SK-N-DZ (cell line): ENCODE measurements at regions not wholly inside any gene's neighbourhood (a gene's known extent, or its start where the extent isn't known, plus 50 kb on each side); places are given as distances from the start of the nearest gene placed in this dataset.

Experiments used
- DNase-seq: peaks from one replicate; pipeline ENCODE4 v3.0.0-alpha.2; 2015; ENCODE audit warnings: low spot score
- small RNA-seq, 2 experiments: library from RNA; depleted of rRNA; stranded (forward); fragments of <200 nt; gene quantifications; one replicate each; pipeline ENCODE3, GENCODE V24; 2014

- no peak for DNase-seq
Measured at GRCh38 chr2:51165534-51166260, 133.8 kb upstream of the NRXN1 start.

- no peak for DNase-seq
Measured at GRCh38 chr2:51158251-51158650, 126.3 kb upstream of the NRXN1 start.

- DNase-seq: no peak
Measured at GRCh38 chr2:51153236-51153635, 121.3 kb upstream of the NRXN1 start.

- DNase-seq: no peak
Measured at GRCh38 chr2:51151490-51152140, 119.7 kb upstream of the NRXN1 start.

GRCh38 chr2:51149725-51150124 is 117.8 kb upstream of the NRXN1 start:
- DNase-seq: no peak

GRCh38 chr2:51145761-51146160 is 113.8 kb upstream of the NRXN1 start:
- DNase-seq: no peak

- no peak for DNase-seq
Measured at GRCh38 chr2:51120754-51121280, 88.9 kb upstream of the NRXN1 start.

GRCh38 chr2:51111532-51111931 is 79.6 kb upstream of the NRXN1 start:
- no peak for DNase-seq

- DNase-seq: no peak
Measured at GRCh38 chr2:51108794-51109193, 76.9 kb upstream of the NRXN1 start.

GRCh38 chr2:51107841-51108240 is 75.9 kb upstream of the NRXN1 start:
- DNase-seq: no peak

GRCh38 chr2:51105811-51106210 is 73.9 kb upstream of the NRXN1 start:
- DNase-seq: no peak

GRCh38 chr2:51103205-51103604 is 71.3 kb upstream of the NRXN1 start:
- DNase-seq: no peak

- DNase-seq: no peak
Measured at GRCh38 chr2:51093016-51093415, 61.1 kb upstream of the NRXN1 start.

GRCh38 chr2:51085420-51086068 is 53.6 kb upstream of the NRXN1 start:
- no peak for DNase-seq

GRCh38 chr2:51084750-51085149 is 52.8 kb upstream of the NRXN1 start:
- DNase-seq: no peak

Small RNA genes lying in the stretch of these regions (small RNA-seq; reads per million reads assigned to genes)
- gene AC010967.3 (0 reads per million in 2 experiments), gene AC069157.1 (0 reads per million in 2 experiments), gene AC097463.2 (0 reads per million in 2 experiments), gene CRYGGP (0 reads per million in 2 experiments), gene MIR4431 (0 reads per million in 2 experiments), gene RF00019 (0 reads per million in 2 experiments), gene RF00424 (0 reads per million in 2 experiments), gene RNU6-997P (0 to 0.04 reads per million in 2 experiments)
